Hematopoietic multipotent progenitor cell treated with erythropoietin and hydrocortisone succinate and interleukin-3 and kit ligand, for 15 days (in vitro differentiated cells): ENCODE measurements at regions not wholly inside any gene's neighbourhood (a gene's known extent, or its start where the extent isn't known, plus 50 kb on each side); places are given as distances from the start of the nearest gene placed in this dataset.
"Not testable (repeated sequence)": the region's sequence is repeated elsewhere in the genome, so short reads cannot be mapped to it uniquely, and the experiment has no call there.

ENCODE experiments used
- DNase-seq: peaks from one replicate; pipeline ENCODE4 v3.0.0-alpha.2; 2015; ENCODE audit warnings: low spot score

GRCh38 chr4:162841753-162842152 is 324.9 kb downstream of the NAF1 start:
- no peak for DNase-seq

GRCh38 chr4:162839814-162840213 is 326.9 kb downstream of the NAF1 start:
- no peak for DNase-seq

GRCh38 chr4:162838671-162839070 is 328.0 kb downstream of the NAF1 start:
- no peak for DNase-seq

- no peak for DNase-seq
Observed at GRCh38 chr4:162837679-162838078, 329.0 kb downstream of the NAF1 start.

- DNase-seq: no peak
Observed at GRCh38 chr4:162837241-162837640, 329.4 kb downstream of the NAF1 start.

- no peak for DNase-seq
Observed at GRCh38 chr4:162836773-162837172, 329.9 kb downstream of the NAF1 start.

GRCh38 chr4:162836258-162836657 is 330.4 kb downstream of the NAF1 start:
- not testable (repeated sequence) for DNase-seq

- no peak for DNase-seq
Observed at GRCh38 chr4:162830899-162831298, 335.8 kb downstream of the NAF1 start.

GRCh38 chr4:162817374-162817773 is 349.3 kb downstream of the NAF1 start:
- not testable (repeated sequence) for DNase-seq

GRCh38 chr4:162804351-162804924 is 362.3 kb downstream of the NAF1 start:
- DNase-seq: no peak

GRCh38 chr4:162803378-162803777 is 363.3 kb downstream of the NAF1 start:
- no peak for DNase-seq

- no peak for DNase-seq
Observed at GRCh38 chr4:162797108-162797507, 369.6 kb downstream of the NAF1 start.

GRCh38 chr4:162793571-162793970 is 373.1 kb downstream of the NAF1 start:
- no peak for DNase-seq

GRCh38 chr4:162793004-162793403 is 373.7 kb downstream of the NAF1 start:
- DNase-seq: no peak

- DNase-seq: no peak
Observed at GRCh38 chr4:162791226-162791625, 375.5 kb downstream of the NAF1 start.

GRCh38 chr4:162787120-162787519 is 379.6 kb downstream of the NAF1 start:
- DNase-seq: no peak

- DNase-seq: no peak
Observed at GRCh38 chr4:162782778-162783525, 383.7 kb downstream of the NAF1 start.

- DNase-seq: no peak
Observed at GRCh38 chr4:162782096-162782777, 384.5 kb downstream of the NAF1 start.

GRCh38 chr4:162770761-162771490 is 395.8 kb downstream of the NAF1 start:
- DNase-seq: no peak

GRCh38 chr4:162767083-162767482 is 399.6 kb downstream of the NAF1 start:
- no peak for DNase-seq

GRCh38 chr4:162761965-162762364 is 404.7 kb downstream of the NAF1 start:
- DNase-seq: no peak

GRCh38 chr4:162740228-162740627 is 426.5 kb downstream of the NAF1 start:
- DNase-seq: not testable (repeated sequence)

GRCh38 chr4:162739596-162739995 is 427.1 kb downstream of the NAF1 start:
- not testable (repeated sequence) for DNase-seq
